OCI-LY3 (cell line): ENCODE measurements at regions not wholly inside any gene's neighbourhood (a gene's known extent, or its start where the extent isn't known, plus 50 kb on each side); places are given as distances from the start of the nearest gene placed in this dataset.

ENCODE experiments used
- CTCF ChIP-seq: fragments of 200-600, 300-600 bp; sonication (generic); IDR thresholded peaks from 2 replicates; pipeline ENCODE4 v1.5.1; 2014; ENCODE audit warnings: antibody characterized with exemption, low read length, low read depth
- EZH2phosphoT487 ChIP-seq: fragments of 200-600 bp; shearing (Covaris generic); IDR thresholded peaks from 2 replicates; pipeline ENCODE4 v1.6.1; 2018; ENCODE audit warnings: antibody characterized with exemption, mixed run types, low read depth

GRCh38 chr21:8991968-8992621, 1529.3 kb upstream of the TPTE start:
- TF ChIP-seq CTCF (no peak), EZH2phosphoT487 (no peak)
